ENCODE measurements at regions not wholly inside any gene's neighbourhood (a gene's known extent, or its start where the extent isn't known, plus 50 kb on each side); places are given as distances from the start of the nearest gene placed in this dataset.

GRCh38 chr15:100765467-100766241 is 114.0 kb upstream of the ALDH1A3 start:
- TF ChIP-seq POLR2A (IDR thresholded peaks at IDR 0.05; ENCODE audit: extremely low read depth, insufficient read length): no peak
- no peak for TF ChIP-seq CTCF (IDR thresholded peaks at IDR 0.05; ENCODE audit: low read depth, low read length)
- TF ChIP-seq MAX (IDR thresholded peaks at IDR 0.05; ENCODE audit: low read depth, low read length): no peak
- TF ChIP-seq MYC (IDR thresholded peaks at IDR 0.05; ENCODE audit: low read depth, low read length): no peak
